Uterus (tissue), 3 donors: ENCODE measurements at regions not wholly inside any gene's neighbourhood (a gene's known extent, or its start where the extent isn't known, plus 50 kb on each side); places are given as distances from the start of the nearest gene placed in this dataset.

ENCODE experiments used
- DNase-seq, 2 donors: peaks; one replicate each; pipeline ENCODE4 v3.0.0-alpha.2; 2019 to 2020
- H3K27ac ChIP-seq, 2 donors: fragments of 200-600 bp; sonication (generic); 1 replicate in 1 of 2; 2 replicates in 1 of 2; pipeline ENCODE4 v1.5.1; 2016 to 2018
- H3K27me3 ChIP-seq, 2 donors: fragments of 200-600 bp; sonication (generic); one replicate each; pipeline ENCODE4 v1.5.1; 2018 to 2019; ENCODE audit warnings: control low read depth in 1 of 2
- H3K36me3 ChIP-seq, 2 donors: fragments of 200-600 bp; sonication (generic); one replicate each; pipeline ENCODE4 v1.5.1; 2019; ENCODE audit warnings: control low read depth in 1 of 2
- H3K4me1 ChIP-seq, 2 donors: fragments of 200-600 bp; sonication (generic); one replicate each; pipeline ENCODE4 v1.5.1; 2018 to 2019; ENCODE audit warnings: control low read depth in 1 of 2
- H3K4me3 ChIP-seq, 2 donors: fragments of 200-600 bp; sonication (generic); 1 replicate in 1 of 2; 2 replicates in 1 of 2; pipeline ENCODE4 v1.5.1; 2018 to 2019; ENCODE audit warnings: mild to moderate bottlenecking in 1 of 2
- H3K9me3 ChIP-seq, 2 donors: fragments of 200-600 bp; sonication (generic); one replicate each; pipeline ENCODE4 v1.5.1; 2019; ENCODE audit warnings: control low read depth in 1 of 2
- POLR2A ChIP-seq, 2 donors: fragments of 450-650 bp; IDR thresholded peaks; one replicate each; pipeline ENCODE4 v1.6.1; 2016; ENCODE audit warnings: antibody characterized with exemption in 2 of 2, mild to moderate bottlenecking in 1 of 2, moderate library complexity in 1 of 2
- intact Hi-C: fragments of 100-400 bp; cut with DNase I; formaldehyde crosslinking; loops from one replicate; pipeline ENCODE4 v1.15.1; 2023; ENCODE audit warnings: low total_unique reads
- TF ChIP-seq, protein P1 (sequence below), 4 experiments: fragments of 200-600 bp in 2 of 4; fragments of 450-650 bp in 2 of 4; sonication (generic) in 2 of 4; IDR thresholded peaks; one replicate each; pipeline ENCODE4 v1.5.1; 2016 to 2019; ENCODE audit warnings: antibody characterized with exemption in 4 of 4, mild to moderate bottlenecking in 2 of 4, moderate library complexity in 1 of 4
- donor health status: DM: yes; HTN: yes; CAD: no.

DNA sequence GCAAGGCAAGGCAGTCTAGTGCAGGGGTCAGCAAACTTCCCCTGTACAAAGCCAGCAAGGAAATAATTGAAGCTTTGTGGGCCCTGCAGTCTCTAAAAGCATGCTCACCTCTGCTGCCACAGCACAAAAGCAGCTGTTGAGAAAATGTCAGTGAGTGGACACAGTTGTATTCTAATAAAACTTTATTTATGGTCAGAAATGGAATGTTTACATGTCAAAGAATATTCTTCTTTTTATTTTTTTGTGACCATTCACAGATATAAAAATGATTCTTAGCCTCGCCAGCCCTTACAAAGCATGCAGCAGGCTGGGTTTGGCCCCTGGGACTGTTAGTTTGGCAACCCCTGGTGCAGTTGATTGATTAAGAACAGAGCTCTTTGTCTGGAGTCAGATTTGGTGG, 192.4 kb downstream of the BUB3 start:
- intact Hi-C loops = no loop called here
- TF ChIP-seq POLR2A (IDR thresholded peaks at IDR 0.05) = no peak
- TF ChIP-seq, protein P1, sequence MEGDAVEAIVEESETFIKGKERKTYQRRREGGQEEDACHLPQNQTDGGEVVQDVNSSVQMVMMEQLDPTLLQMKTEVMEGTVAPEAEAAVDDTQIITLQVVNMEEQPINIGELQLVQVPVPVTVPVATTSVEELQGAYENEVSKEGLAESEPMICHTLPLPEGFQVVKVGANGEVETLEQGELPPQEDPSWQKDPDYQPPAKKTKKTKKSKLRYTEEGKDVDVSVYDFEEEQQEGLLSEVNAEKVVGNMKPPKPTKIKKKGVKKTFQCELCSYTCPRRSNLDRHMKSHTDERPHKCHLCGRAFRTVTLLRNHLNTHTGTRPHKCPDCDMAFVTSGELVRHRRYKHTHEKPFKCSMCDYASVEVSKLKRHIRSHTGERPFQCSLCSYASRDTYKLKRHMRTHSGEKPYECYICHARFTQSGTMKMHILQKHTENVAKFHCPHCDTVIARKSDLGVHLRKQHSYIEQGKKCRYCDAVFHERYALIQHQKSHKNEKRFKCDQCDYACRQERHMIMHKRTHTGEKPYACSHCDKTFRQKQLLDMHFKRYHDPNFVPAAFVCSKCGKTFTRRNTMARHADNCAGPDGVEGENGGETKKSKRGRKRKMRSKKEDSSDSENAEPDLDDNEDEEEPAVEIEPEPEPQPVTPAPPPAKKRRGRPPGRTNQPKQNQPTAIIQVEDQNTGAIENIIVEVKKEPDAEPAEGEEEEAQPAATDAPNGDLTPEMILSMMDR (IDR thresholded peaks at IDR 0.05) = no peak
- H3K4me3 ChIP-seq = no peak overlapping the region

DNA sequence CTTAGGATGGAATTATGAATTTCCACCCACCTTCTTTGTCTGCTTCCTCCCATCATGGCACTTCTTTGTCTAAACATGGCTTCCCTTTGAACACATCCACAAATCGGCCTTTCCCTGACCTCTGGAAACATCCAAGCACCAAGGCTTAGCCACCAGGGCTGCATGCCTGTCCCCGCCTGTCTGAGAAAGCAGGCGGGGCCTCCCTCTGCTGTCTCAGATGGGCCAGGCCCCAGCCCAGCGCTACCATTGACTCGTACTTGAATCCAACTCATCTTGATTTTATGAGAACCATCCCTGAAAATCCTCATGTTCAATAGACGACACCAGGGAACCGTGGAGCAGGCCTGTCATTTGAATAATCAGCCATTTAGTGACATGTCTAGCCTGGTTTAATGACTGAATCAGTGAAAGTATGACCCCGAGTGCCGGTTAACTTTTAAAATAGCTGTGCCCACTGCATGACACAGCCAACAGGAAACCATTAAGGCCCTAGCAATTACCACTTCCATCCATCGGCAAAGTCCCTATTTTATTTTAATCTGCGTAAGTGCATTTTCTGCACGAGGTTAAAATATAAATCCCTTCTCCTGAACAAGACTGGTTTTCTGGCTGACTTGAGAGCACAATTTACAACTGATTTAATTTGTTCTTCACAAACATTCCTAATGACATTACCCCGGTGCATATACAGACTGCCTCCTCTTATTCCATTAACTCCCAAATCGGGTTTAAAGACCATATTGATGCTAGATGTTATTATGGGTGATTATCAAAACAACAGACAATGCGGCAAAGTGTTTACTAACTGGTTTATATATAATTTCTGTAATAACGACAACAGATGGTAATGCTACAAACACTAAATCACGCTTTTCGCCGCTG, 194.7 kb downstream of the BUB3 start:
- Histone ChIP-seq H3K36me3 (no peaks in the 10 kb centered on the region), H3K4me3 (no peak overlapping the region), H3K27me3 (no peaks in the 10 kb centered on the region), H3K9me3 (no peaks in the 10 kb centered on the region), H3K27ac (no peak overlapping the region), H3K4me1 (no peaks in the 10 kb centered on the region)
- TF ChIP-seq, protein P1 (IDR thresholded peaks at IDR 0.05) = no peak
- no peak for DNase-seq
- intact Hi-C loops = no loop called here

More for the DNA sequence above, 192.4 kb downstream of the BUB3 start:
- Histone ChIP-seq H3K27me3 (no peaks in the 10 kb centered on the region), H3K27ac (no peak overlapping the region), H3K36me3 (no peaks in the 10 kb centered on the region), H3K4me1 (no peaks in the 10 kb centered on the region), H3K9me3 (no peaks in the 10 kb centered on the region)
- no peak for DNase-seq

DNA sequence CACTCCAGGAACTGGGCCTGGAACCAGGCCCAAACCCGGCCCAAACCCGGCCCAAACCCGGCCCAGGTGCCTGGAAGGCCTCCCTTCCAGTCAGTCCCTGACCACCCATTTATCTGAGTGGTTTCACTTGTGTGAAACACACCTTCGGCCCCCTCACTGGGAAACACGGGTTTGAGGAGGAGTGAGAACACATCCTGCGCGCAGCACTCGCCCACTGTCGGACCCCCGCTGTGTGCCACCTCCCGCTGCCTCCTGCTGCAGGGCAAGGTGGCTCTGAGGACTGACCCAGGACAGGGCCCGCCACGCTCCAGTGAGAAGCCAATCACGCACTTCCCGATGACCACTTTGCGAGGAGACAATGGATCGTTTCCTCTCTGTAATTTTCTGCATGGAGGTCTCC, 197.5 kb downstream of the BUB3 start:
- Histone ChIP-seq H3K4me3 (no peak overlapping the region), H3K36me3 (no peaks in the 10 kb centered on the region), H3K27me3 (no peaks in the 10 kb centered on the region), H3K27ac (no peak overlapping the region), H3K9me3 (no peaks in the 10 kb centered on the region), H3K4me1 (no peaks in the 10 kb centered on the region)
- no peak for DNase-seq
- intact Hi-C loops = no loop called here
- TF ChIP-seq POLR2A (IDR thresholded peaks at IDR 0.05) = no peak
- TF ChIP-seq, protein P1 (IDR thresholded peaks at IDR 0.05) = no peak

DNA sequence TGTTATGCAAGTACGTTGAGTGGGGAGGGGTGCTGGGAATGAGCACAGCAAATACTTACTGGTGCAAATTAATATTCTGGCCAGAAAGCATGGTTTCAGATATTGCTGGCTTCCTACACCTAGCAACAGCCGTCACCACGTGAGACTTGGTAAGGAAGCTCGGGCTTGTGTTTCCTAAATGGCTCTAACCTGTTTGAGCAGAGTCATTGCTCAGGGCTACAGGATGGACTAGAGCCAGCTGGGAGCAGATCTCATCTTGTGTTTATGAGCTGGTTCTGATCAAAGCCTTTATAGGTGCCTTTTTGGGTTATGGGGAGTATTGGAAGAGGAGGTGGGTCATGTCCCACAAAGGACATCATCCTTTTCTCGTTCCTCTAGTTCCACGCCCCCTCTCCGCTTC, 200.3 kb downstream of the BUB3 start:
- H3K4me3 ChIP-seq = no peak overlapping the region
- intact Hi-C loops = no loop called here
- TF ChIP-seq, protein P1 (IDR thresholded peaks at IDR 0.05) = no peak
- no peak for TF ChIP-seq POLR2A (IDR thresholded peaks at IDR 0.05)
- H3K9me3 ChIP-seq = no peaks in the 10 kb centered on the region
- DNase-seq = no peak
- H3K36me3 ChIP-seq = no peaks in the 10 kb centered on the region
- H3K4me1 ChIP-seq = no peaks in the 10 kb centered on the region
- no peaks in the 10 kb centered on the region for H3K27me3 ChIP-seq
- no peak overlapping the region for H3K27ac ChIP-seq

DNA sequence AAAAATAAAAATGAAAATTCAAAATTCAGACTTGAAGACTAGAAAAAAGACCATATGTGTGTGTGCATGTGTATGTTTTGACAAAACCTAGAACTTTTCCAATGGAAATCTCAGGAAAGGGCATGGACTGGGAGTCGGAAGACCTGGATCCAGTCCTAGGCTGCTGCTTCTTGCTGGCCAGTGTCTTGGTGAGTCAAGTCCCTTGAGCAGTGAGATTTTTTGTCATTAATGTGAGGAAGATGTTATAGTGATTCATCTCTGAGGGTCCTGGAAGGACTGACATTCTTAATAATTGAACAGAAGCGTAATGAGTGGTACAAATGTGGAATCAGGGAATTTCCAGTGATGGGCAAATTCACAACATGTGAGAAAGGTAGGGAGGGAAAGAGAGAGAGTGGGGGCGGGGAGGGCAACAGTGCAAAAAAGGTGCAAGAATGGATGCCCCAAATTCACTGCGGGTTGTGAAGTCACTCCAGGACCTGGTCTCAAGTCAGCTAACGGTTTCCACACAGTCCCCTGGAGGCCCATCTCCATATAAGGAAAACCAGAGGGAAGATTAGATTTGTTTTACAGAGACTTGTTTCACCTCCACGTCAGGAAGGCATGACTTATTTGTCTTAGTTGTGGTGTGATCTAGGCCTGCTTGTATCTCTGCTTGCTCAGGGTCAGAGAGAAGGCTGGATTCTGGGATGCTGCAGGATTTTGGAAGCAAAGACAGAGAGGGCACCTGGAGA, 201.7 kb downstream of the BUB3 start:
- no peak overlapping the region for H3K27ac ChIP-seq
- intact Hi-C loops = no loop called here
- H3K9me3 ChIP-seq = no peaks in the 10 kb centered on the region
- H3K4me3 ChIP-seq = no peak overlapping the region
- no peak for TF ChIP-seq POLR2A (IDR thresholded peaks at IDR 0.05)
- TF ChIP-seq, protein P1 (IDR thresholded peaks at IDR 0.05) = no peak
- no peaks in the 10 kb centered on the region for H3K4me1 ChIP-seq
- no peaks in the 10 kb centered on the region for H3K27me3 ChIP-seq
- no peaks in the 10 kb centered on the region for H3K36me3 ChIP-seq
- DNase-seq = no peak
